ENCODE measurements at regions not wholly inside any gene's neighbourhood (a gene's known extent, or its start where the extent isn't known, plus 50 kb on each side); places are given as distances from the start of the nearest gene placed in this dataset.
A peak's percentile ranks its signal among the peaks of the same experiment; 100 is the strongest.
"Not testable (repeated sequence)": the region's sequence is repeated elsewhere in the genome, so short reads cannot be mapped to it uniquely, and the experiment has no call there.

DNA sequence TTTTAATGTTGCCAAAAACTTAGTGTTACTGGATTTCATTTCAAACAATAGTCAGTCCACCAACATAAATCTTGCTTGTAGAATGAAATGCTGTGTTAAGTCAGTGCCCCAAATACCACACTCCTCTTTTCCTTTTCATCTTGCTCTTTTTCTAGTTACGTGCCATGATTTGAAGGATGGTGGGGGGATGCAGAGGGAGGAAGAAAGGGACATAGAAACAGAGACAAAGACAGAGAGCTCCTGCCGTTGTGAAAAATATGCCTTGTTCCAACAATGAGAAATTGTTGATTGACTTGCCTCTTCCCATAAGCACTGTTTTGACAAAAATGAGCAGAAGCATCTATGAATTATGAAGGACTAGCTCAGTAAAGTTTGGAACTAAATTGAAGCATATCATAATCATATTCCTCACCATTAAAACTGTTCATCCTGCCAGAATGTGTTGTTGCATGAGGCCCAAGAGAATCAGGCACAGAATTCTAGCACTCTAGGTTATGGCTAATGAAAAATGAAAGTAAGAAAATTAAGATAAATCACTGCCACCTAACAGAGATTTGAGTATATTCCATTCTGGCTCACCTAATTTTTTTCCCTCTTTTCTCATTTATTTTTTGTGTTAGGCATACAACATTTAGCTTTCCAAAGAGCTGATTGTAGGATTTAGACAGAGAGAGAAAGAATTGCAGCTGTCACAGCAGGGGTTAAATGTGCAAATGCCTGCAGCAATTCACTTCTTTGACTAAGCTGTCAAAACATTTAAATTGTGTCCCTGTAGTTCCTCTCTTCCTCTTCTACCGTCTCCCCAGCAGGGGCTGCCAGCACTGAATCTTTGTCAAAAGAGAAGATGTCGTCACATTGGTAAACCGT, 111.6 kb upstream of the PTPN13 start:
- peak; percentile 14 for DNase-seq

GRCh38 chr4:86483173-86483490, 111.0 kb upstream of the PTPN13 start:
- DNase-seq: no peak

DNA sequence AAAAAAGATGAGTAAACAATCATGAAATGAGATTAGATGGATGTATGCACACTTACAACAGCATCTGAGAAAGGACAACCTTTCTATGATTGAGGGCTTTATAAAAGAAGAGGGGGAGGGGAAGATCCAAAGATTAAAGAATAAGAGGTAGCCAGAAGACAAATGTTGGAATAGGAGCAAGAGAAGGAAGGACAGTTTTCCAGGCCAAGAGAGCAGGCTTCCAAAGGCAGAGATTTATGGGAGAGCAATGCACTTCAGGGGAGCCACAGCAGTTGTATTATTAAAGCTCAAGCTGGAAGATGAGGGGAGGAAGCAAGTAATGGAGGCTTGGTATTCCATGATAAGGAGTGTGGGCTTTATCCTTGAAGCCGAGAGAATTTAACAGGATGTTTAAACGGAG, 110.3 kb upstream of the PTPN13 start:
- DNase-seq: no peak

DNA sequence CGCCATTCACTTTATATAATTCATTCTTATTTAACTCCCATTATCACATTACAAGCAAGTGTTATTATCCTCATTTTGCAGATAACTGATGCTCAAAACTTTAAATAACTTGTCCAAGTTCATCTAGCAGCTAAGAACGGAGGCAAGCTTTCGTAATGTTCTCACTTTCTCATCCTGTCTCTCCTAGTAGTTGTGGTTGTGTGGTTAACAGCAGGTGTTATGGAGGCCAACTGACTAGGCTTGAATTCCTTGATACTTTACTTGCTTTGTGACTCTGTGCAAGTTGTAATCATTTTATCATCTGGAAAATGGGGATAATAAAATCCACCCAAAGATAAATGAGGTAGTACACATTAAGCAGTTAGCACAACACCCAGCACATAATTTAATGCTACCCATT, 109.9 kb upstream of the PTPN13 start:
- peak; percentile 49 for DNase-seq

GRCh38 chr4:86487738-86488348, 106.3 kb upstream of the PTPN13 start:
- no peak for DNase-seq

DNA sequence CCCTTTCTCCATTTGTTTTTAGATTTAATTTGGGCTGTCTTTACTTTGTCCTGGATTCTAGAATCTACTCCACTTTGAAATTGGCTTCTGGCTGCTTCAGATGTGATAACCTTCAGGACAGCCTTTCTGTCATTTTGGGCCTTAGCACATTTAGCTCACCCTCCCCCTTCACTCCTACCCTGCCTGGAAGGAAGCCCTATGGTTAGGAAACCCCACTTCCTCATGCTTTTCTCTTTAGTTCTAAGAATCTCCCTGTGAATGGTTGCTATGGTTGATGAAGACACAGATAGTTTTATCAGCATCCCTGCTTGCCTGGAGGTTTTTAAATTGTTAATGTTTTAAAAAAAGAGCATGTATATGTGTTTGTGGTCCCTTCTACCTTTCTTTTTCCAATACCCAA, 100.7 kb upstream of the PTPN13 start:
- peak; percentile 71 for DNase-seq

- DNase-seq: peak; percentile 9
Observed at GRCh38 chr4:86496094-86497080, 97.7 kb upstream of the PTPN13 start.

- peak; percentile 3 for DNase-seq
Observed at GRCh38 chr4:86497131-86497530, 97.0 kb upstream of the PTPN13 start.

DNA sequence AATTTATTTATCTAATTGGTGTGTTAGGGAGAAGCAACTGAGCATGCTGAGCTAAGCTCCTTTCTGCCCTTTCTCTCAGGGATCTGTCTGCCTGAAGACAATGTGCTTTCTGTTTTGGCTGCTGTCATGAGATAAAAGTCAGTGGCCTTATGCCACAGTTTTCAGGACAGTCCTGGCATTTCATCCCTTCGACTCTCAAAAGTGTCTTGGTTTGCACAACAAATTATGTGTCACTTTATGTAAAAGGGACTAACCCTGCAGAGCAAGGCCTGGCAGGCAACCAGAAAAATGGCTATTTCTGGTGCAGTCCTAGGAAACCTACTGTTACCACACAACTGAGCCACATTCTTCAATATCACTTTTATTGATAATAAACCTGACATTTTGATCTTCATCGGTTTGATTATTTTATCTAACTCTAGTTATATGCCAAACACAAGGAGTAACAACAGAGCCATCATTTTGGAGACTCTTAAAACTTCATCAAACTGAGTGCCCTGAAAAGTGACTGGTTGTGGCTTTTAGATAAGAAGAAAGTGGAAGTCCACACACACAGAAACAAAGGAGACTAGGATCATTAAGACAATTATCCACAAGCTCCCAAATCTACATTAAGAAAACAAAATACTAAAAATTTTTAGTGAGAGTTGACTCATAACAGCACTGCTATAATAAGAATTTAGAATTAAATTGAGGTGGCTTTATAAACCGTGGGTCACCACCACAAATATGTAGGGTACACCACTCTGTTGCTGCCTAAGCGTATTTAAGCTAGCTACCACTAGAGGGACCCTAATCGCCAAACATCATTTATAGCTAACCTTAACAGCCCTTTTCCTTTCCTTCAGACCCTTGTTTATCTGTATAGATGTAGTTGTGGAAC, 95.9 kb upstream of the PTPN13 start:
- peak; percentile 14 for DNase-seq

DNA sequence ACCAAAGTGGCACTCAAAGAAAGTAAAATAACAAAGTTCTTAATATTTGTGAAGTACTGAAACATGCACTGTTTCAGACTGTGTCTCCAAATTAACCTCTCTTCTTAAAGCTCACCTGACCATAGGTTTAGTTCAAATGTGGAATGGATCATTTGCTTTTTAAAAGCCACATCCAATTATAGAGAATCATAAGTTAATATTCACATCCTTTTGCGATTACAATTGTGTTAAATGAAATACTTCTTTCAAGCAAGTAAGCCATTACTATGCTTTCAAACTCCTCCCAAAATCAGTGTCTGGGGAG, 95.3 kb upstream of the PTPN13 start:
- DNase-seq: no peak

DNA sequence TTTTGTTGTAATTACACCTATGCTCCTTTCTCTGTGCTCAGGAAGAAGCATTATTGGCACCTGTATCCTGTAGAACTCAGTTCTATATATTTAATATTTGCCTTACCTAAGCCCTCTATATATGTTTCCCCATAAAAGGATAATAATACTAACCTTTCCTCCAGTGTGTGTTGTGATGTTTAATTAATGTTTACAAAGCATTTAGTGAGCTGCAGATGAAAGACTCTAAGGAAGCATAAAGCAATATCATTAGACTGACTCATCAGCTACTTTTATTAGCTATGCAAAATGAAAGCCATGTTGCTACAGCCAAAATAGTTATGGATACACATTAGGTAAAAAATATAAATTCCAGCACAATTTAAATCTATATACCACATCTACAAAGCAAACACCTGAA, 93.6 kb upstream of the PTPN13 start:
- no peak for DNase-seq

DNA sequence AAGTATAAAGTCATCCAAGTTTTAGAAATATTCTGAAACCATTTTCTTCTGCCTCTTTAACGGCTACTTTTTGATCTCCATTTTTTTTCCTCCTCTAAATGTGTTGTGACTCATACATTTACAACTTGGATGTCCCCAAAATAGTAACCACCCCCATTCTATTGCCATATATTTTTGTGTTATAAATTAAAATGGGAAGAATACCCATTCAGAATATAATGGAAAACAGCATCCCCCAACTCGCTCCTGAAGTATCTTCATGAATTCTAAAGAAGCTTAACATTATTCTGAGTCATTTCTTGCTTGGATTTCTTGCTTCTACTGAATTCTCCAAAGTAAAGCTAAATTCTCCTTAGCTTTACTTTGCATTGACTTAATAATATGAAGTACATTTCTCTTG, 92.0 kb upstream of the PTPN13 start:
- DNase-seq: no peak

DNA sequence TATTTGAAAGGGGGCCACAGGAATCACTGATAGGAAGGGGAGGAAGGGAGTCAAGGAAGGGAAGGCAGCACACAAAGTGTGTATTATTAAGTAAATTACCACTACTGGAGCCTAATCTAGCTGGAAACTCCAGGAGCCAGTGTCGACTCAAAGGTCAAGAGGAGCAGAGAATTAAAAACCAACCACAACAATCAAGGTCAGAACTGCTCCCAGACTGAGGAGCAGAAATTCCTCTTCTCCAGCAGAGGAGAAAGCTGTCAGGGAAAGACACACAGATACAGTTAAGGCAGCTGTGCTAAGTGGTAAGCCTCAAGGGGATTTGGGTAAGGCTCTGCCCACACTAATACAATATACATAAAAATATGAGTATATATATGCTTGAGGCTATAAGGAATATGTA, 87.5 kb upstream of the PTPN13 start:
- DNase-seq: no peak

DNA sequence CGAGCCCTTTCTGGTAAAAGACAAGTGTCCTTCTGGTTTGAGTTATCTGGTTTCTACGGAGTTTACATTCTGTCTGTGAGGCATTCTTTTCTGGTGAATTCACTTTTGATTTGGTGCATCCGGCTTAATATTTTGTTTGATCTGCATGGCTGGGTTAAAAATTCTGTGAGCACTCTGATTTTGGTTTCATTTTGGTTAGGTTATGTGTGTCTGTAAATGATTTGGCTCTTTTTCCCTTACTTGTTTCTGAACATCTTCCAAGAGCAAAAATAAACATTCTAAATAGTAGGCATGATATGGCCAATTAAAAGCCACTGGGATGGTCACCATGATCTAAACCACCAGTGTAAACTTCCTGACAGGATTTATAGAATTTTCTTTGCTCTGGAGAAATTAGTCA, 85.7 kb upstream of the PTPN13 start:
- DNase-seq: no peak

- no peak for DNase-seq
Observed at GRCh38 chr4:86511590-86511989, 82.5 kb upstream of the PTPN13 start.

DNA sequence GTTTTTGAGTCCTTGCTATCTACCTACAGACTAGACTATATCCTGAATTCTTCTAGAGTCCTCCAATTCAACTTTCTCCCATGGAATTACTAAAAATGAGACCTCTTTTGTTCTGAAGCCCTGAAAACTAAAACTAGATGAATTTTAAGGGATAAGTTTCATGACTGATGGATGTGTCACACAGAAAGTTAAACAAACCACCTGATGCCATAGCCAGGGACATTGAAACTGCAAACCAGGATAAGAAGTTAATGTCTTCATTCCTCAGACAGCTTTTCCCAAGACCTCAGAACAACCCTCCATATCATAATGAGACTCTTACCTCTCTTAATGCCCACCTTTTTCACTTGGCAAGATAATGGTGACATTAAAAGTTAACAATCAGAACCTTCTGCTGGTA, 81.5 kb upstream of the PTPN13 start:
- no peak for DNase-seq

GRCh38 chr4:86515963-86516362, 78.2 kb upstream of the PTPN13 start:
- DNase-seq: not testable (repeated sequence)

DNA sequence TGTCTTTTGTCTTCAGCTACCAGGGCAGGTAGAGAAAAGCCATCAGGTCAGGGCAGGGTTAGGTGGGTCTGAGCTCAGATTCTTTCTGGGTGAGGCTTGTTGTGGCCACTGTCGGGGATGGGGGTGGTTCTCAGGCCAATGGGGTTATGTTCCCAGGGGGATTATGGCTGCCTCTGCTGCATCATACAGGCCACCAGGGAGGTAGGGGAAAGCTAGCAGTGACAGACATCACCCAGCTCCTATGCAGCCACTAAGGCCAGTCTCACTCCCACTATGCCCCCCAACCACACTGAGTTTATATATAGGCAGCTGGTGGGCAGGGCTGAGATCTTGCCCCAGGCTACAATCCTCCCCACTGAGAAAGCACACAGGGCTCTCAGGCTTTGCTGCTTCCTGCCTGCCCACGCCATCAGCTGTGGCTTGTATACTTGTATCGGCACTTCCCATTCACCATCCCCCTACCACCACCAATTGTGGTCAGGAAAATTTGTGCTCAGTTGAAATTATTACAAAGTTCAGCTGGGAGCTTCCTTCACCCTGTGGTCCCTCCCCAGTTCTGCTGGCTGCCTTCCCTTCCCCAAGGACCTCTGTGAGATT, 72.6 kb upstream of the PTPN13 start:
- no peak for DNase-seq

DNA sequence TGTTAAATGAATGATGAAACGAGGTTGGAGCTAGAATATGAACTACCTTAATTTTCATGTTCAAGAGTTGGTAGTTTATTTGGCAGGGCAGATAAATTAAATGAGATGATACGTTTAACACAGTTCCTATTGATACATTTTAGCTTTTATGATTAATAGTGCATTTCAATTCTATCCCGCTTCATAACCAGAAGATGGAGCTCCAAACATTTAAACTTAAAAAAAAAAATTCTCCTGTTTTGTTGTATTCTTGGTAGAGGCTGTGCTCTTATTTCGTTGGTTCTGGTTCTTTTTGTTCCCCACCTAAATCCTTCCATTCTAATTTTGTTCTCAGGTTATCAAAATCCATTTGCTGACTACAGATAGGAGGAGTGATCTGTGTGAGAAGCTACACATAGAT, 71.8 kb upstream of the PTPN13 start:
- no peak for DNase-seq

DNA sequence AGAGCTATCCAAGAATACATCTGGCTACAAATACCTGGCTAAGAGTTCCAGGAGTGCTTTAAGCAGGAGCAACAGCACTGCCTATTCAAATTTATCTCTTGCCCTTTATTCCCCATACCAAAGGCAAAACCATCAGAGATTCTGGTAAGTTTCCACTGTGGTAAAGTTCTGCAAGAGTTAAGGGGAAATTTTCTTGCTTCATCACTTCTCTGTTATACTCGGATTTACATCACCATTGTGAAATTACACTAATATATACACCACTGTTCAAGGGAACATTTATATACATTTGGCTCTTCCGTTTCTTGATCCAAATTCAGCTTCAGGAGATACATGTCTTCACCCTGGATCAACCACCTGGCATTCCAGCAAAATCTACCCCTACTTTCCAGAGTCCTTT, 70.8 kb upstream of the PTPN13 start:
- peak; percentile 16 for DNase-seq

GRCh38 chr4:86527713-86528112, 66.4 kb upstream of the PTPN13 start:
- not testable (repeated sequence) for DNase-seq

DNA sequence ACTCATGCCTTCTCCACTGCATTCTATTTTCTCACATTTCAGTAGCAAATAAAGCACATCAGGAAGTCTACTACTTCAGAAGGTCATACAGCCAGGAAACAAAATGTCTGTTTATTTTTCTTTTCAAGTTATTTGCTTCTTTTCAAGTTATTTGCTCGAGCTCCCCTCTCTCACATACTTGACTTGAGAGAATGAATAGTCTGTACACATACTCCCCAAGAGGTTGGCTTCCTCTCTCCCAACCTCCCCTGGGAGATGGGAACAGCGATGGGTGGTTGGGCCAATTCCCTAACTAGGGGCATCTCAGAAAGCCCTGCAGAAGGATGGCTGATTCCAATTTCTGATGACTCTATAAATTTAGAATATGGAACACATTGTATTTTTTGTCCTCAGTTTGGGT, 64.7 kb upstream of the PTPN13 start:
- DNase-seq: no peak
